Neural progenitor cell (in vitro differentiated cells): ENCODE measurements at regions not wholly inside any gene's neighbourhood (a gene's known extent, or its start where the extent isn't known, plus 50 kb on each side); places are given as distances from the start of the nearest gene placed in this dataset.

Experiments used
- DNase-seq: peaks from one replicate; pipeline ENCODE4 v3.0.0-alpha.2; 2016; ENCODE audit warnings: low spot score
- H2AFZ ChIP-seq: fragments of 200-600 bp; sonication (generic); replicated peaks from 2 replicates; pipeline ENCODE4 v1.6.1; 2016; ENCODE audit warnings: antibody characterized with exemption
- H3F3A ChIP-seq: fragments of 200-600 bp; sonication (generic); 2 replicates; pipeline ENCODE4 v1.6.1; 2016; ENCODE audit warnings: antibody characterized with exemption, low read depth
- H3K27ac ChIP-seq: fragments of 200-600 bp; sonication (generic); 2 replicates; pipeline ENCODE4 v1.5.1; 2016; ENCODE audit warnings: mild to moderate bottlenecking
- H3K27me3 ChIP-seq: fragments of 200-600 bp; sonication (generic); 2 replicates; pipeline ENCODE4 v1.6.1; 2016; ENCODE audit warnings: mild to moderate bottlenecking, moderate library complexity
- H3K36me3 ChIP-seq: fragments of 200-600 bp; sonication (generic); 2 replicates; pipeline ENCODE4 v1.5.1; 2016
- H3K4me1 ChIP-seq: fragments of 200-600 bp; sonication (generic); 2 replicates; pipeline ENCODE4 v1.6.1; 2016; ENCODE audit warnings: mixed run types
- H3K4me2 ChIP-seq: fragments of 200-600 bp; sonication (generic); 2 replicates; pipeline ENCODE4 v1.6.1; 2016
- H3K4me3 ChIP-seq: fragments of 200-600 bp; sonication (generic); 2 replicates; pipeline ENCODE4 v1.5.1; 2016
- H3K79me2 ChIP-seq: fragments of 200-600 bp; sonication (generic); 2 replicates; pipeline ENCODE4 v1.6.1; 2016; ENCODE audit warnings: low read depth
- H3K9ac ChIP-seq: fragments of 200-600 bp; sonication (generic); 2 replicates; pipeline ENCODE4 v1.6.1; 2016
- H3K9me3 ChIP-seq: fragments of 200-600 bp; sonication (generic); 2 replicates; pipeline ENCODE4 v1.5.1; 2016; ENCODE audit warnings: low read depth
- H4K20me1 ChIP-seq: fragments of 200-600 bp; sonication (generic); 2 replicates; pipeline ENCODE4 v1.6.1; 2016; ENCODE audit warnings: low read depth
- H3K27ac Mint-ChIP-seq: 3 replicates; pipeline ENCODE4 v1.8.0; 2021; ENCODE audit warnings: mixed read lengths
- H3K27me3 Mint-ChIP-seq: 2 replicates; pipeline ENCODE4 v1.8.0; 2022; ENCODE audit warnings: low read depth, mild to moderate bottlenecking, inconsistent platforms, moderate library complexity, mixed read lengths; ENCODE audit not compliant: insufficient read depth
- H3K36me3 Mint-ChIP-seq: 3 replicates; pipeline ENCODE4 v1.8.0; 2021; ENCODE audit warnings: mixed read lengths
- H3K4me1 Mint-ChIP-seq: 3 replicates; pipeline ENCODE4 v1.8.0; 2021; ENCODE audit warnings: mixed read lengths
- H3K4me3 Mint-ChIP-seq: 3 replicates; pipeline ENCODE4 v1.8.0; 2021; ENCODE audit warnings: mild to moderate bottlenecking, moderate library complexity, mixed read lengths
- H3K9me3 Mint-ChIP-seq: 3 replicates; pipeline ENCODE4 v1.8.0; 2020; ENCODE audit warnings: mixed read lengths
- EZH2 ChIP-seq: fragments of 200-600 bp; sonication (generic); IDR thresholded peaks from 2 replicates; pipeline ENCODE4 v1.6.1; 2017; ENCODE audit warnings: antibody characterized with exemption, mild to moderate bottlenecking, moderate library complexity
- EZH2phosphoT487 ChIP-seq: fragments of 200-600 bp; sonication (generic); IDR thresholded peaks from 2 replicates; pipeline ENCODE4 v1.6.1; 2017; ENCODE audit warnings: antibody characterized with exemption
- TF ChIP-seq, protein P1 (sequence below): fragments of 200-600 bp; sonication (generic); IDR thresholded peaks from 2 replicates; pipeline ENCODE4 v1.5.1; 2017; ENCODE audit warnings: antibody characterized with exemption, mild to moderate bottlenecking

DNA sequence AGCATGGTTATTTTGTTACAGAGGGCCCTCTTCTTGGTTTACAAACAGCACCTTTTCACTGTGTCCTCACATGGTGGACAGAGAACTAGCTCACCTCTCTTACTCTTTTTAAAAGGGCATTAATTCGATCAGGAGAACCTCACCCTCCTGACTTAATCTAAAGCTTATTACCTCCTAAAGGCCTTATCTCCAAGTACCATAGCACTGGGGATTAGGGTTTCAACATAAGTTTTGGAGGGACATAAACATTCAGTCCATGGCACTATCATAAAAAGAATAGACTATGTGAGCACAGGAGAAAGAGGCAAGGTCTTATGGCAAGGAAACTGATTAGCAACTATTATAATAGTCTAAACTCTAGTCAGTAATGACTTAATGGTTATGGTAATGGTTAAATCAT is 736.2 kb upstream of the ADGRB3 start:
- H3K9ac ChIP-seq = no peak overlapping the region
- no peak overlapping the region for H3K4me2 ChIP-seq
- Mint-ChIP-seq H3K27me3 (no peaks in the 10 kb centered on the region), H3K36me3 (no peaks in the 10 kb centered on the region), H3K27ac (no peak overlapping the region), H3K4me1 (no peaks in the 10 kb centered on the region), H3K4me3 (no peak overlapping the region), H3K9me3 (peaks cover 3% of the 10 kb centered on the region)
- no peaks in the 10 kb centered on the region for H3K9me3 ChIP-seq
- no peaks in the 10 kb centered on the region for H3F3A ChIP-seq
- H3K79me2 ChIP-seq = no peaks in the 10 kb centered on the region
- H3K4me3 ChIP-seq = no peak overlapping the region
- DNase-seq = no peak
- H4K20me1 ChIP-seq = no peaks in the 10 kb centered on the region
- H3K36me3 ChIP-seq = no peaks in the 10 kb centered on the region
- H3K27me3 ChIP-seq = no peaks in the 10 kb centered on the region
- no peak overlapping the region for H2AFZ ChIP-seq
- H3K4me1 ChIP-seq = no peaks in the 10 kb centered on the region
- no peak overlapping the region for H3K27ac ChIP-seq
- TF ChIP-seq EZH2phosphoT487 (no peak), EZH2 (no peak)
- TF ChIP-seq, protein P1, sequence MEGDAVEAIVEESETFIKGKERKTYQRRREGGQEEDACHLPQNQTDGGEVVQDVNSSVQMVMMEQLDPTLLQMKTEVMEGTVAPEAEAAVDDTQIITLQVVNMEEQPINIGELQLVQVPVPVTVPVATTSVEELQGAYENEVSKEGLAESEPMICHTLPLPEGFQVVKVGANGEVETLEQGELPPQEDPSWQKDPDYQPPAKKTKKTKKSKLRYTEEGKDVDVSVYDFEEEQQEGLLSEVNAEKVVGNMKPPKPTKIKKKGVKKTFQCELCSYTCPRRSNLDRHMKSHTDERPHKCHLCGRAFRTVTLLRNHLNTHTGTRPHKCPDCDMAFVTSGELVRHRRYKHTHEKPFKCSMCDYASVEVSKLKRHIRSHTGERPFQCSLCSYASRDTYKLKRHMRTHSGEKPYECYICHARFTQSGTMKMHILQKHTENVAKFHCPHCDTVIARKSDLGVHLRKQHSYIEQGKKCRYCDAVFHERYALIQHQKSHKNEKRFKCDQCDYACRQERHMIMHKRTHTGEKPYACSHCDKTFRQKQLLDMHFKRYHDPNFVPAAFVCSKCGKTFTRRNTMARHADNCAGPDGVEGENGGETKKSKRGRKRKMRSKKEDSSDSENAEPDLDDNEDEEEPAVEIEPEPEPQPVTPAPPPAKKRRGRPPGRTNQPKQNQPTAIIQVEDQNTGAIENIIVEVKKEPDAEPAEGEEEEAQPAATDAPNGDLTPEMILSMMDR = no peak

DNA sequence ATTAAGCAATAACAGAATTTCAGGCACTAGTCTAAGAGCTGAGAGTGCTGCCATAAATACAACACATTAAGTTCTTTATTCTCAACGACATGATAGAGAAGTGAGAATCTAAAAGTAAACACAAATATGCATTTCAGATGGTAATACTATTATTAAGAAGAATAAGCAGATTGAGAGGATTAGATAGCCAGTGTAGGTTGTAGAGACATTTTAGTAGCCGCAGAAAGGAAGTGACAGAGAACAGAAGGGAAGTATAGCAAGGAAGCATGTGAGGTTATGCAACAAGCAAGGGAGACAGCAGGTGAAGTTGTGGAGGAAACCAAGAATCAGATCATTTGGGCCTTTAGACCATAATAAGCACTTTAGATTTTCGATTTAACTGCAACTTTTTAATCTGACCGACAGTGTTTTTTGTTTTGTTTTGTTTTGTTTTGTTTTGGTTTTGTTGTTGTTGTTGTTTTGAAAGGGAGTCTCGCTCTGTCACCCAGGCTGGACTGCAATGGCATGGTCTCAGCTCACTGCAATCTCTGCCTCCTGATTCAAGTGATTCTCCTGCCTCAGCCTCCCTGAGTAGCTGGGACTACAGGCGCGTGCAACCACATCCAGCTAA is 737.0 kb upstream of the ADGRB3 start:
- Mint-ChIP-seq H3K27ac (no peak overlapping the region), H3K27me3 (no peaks in the 10 kb centered on the region), H3K4me1 (no peaks in the 10 kb centered on the region), H3K36me3 (no peaks in the 10 kb centered on the region), H3K4me3 (no peak overlapping the region), H3K9me3 (peaks cover 3% of the 10 kb centered on the region)
- no peak overlapping the region for H3K27ac ChIP-seq
- H3K27me3 ChIP-seq = no peaks in the 10 kb centered on the region
- peak overlapping the region; percentile 44 for H2AFZ ChIP-seq
- no peaks in the 10 kb centered on the region for H3K9me3 ChIP-seq
- DNase-seq = no peak
- H3K36me3 ChIP-seq = no peaks in the 10 kb centered on the region
- H3F3A ChIP-seq = no peaks in the 10 kb centered on the region
- H4K20me1 ChIP-seq = no peaks in the 10 kb centered on the region
- H3K9ac ChIP-seq = no peak overlapping the region
- no peaks in the 10 kb centered on the region for H3K79me2 ChIP-seq
- no peaks in the 10 kb centered on the region for H3K4me1 ChIP-seq
- no peak overlapping the region for H3K4me3 ChIP-seq
- H3K4me2 ChIP-seq = no peak overlapping the region
- no peak for TF ChIP-seq EZH2
- no peak for TF ChIP-seq EZH2phosphoT487
- TF ChIP-seq, protein P1 = no peak

DNA sequence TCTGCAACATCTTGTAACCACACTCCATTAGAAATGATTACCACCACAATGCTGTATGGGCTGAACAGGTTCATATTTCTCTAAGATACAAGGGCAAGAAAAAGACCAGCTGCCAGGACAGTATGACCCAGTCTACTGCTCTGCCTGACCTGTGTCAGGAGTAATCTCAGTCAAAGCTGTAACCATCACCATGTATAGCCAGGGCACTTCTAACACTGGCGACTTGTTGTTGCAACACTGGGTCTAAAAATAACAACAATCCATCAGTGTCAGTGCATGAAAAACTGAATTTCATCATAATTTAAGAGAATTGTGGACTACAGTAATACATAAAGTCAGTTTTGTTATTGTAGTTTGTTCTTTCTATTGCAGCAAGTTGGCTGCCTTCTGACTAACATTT is 738.6 kb upstream of the ADGRB3 start:
- Histone ChIP-seq H3K4me2 (no peak overlapping the region), H2AFZ (no peak overlapping the region), H3K4me3 (no peak overlapping the region), H3K4me1 (no peaks in the 10 kb centered on the region), H3F3A (no peaks in the 10 kb centered on the region), H3K27ac (no peak overlapping the region), H4K20me1 (no peaks in the 10 kb centered on the region), H3K9ac (no peak overlapping the region), H3K27me3 (no peaks in the 10 kb centered on the region), H3K9me3 (no peaks in the 10 kb centered on the region), H3K36me3 (no peaks in the 10 kb centered on the region), H3K79me2 (no peaks in the 10 kb centered on the region)
- Mint-ChIP-seq H3K27ac (no peak overlapping the region), H3K4me1 (no peaks in the 10 kb centered on the region), H3K9me3 (no peaks in the 10 kb centered on the region), H3K4me3 (no peak overlapping the region), H3K27me3 (no peaks in the 10 kb centered on the region), H3K36me3 (no peaks in the 10 kb centered on the region)
- TF ChIP-seq EZH2 = no peak
- TF ChIP-seq, protein P1 = no peak
- no peak for TF ChIP-seq EZH2phosphoT487
- no peak for DNase-seq
